NCI-H2107 treated with DMSO at 0.1 percent for 48 hours (cell line): ENCODE measurements at regions not wholly inside any gene's neighbourhood (a gene's known extent, or its start where the extent isn't known, plus 50 kb on each side); places are given as distances from the start of the nearest gene placed in this dataset.

Experiments used
- DNase-seq: peaks from one replicate; lab custom pipeline; 2025; ENCODE audit not compliant: unreplicated experiment; lab: John Stamatoyannopoulos, UW

DNA sequence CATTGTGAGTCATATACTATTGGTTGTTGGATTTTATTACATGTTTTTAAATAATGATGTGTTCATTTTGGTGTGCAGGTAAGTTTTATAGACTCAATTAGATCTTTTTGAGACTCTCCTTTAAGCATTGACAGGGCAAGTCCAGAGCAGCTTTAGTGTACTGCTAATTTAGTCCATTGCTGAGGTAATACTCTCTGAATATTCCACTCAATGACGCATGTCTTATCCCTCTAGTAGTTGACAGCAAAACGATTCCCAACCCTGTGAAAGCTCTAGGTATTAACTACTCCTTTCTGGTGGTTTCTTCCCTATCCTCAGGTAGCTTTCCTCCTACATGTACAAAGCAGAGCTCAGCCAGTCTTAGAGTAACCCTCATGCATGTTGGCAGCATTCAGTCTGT is 373.5 kb upstream of the MAP3K7 start:
- no peak for DNase-seq

DNA sequence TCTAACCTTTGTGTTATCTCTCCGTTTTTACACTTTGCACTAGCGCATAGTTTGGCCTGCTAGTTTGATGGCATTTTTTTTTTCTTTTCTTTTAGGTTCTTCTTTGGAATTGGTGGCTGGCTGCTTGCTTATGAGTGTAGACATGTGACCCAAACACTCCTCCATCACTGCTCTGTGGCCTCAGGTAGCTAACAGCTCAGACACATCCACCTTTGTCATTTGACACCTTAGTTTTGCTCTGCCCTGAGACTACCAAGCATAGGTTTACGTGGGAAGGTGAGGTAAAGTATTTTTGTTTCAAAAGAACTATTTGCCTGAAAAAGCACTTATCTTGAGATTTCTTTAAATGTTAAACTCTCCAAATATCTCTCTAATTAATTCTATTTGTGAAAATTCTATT is 368.4 kb upstream of the MAP3K7 start:
- DNase-seq: no peak

DNA sequence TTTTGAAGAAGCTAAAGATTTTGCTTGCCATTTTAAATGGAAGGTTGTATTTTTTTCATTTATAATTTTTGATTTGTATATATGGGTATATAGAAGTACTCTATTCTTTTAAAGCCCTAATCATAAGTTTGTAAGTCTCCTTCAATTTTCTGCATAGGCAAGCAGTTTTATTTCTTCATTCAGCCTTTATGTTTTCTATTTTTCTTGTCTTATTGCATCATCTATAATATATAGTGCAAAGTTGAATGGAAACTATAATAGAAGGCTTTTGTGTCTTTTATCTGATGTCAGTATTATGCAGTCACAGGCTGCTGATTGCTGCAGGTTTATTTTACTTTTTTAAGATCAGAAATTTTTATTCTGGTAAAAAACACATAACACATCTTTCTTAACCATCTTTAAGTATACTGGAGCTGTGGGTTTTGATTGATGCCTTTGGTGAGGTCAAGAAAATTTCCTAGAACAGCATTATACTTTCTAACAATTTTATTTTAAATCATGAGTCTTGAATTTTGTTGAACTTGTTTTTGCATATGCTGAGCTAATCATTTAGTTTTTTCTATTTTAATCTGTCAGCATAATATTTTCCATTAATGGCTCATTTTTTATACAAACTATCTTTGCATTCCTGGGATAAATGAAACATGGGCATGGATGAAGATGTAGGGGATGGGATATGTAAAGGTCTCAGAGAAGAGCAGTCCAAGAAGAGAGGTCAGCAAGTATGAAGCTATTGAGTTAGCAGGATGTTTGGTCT is 366.7 kb upstream of the MAP3K7 start:
- DNase-seq: no peak

DNA sequence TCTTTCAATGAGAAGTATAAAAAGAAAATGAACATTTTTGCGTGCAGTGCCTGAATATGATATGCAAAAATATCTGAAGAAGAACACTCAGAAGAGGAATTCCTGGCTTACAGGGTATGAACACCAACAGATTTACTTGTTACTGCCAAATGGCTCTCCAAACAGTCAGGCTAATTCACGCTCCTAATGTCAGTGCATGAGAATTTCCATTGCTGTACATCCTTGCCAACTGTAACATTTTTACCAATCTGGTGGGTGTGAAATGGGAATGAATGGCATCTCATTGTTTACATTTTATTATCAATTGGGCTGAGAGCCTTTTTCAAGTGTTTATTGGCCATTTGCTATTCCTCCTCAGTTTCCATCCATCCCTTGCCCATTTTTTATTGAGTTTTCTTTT is 365.3 kb upstream of the MAP3K7 start:
- no peak for DNase-seq

DNA sequence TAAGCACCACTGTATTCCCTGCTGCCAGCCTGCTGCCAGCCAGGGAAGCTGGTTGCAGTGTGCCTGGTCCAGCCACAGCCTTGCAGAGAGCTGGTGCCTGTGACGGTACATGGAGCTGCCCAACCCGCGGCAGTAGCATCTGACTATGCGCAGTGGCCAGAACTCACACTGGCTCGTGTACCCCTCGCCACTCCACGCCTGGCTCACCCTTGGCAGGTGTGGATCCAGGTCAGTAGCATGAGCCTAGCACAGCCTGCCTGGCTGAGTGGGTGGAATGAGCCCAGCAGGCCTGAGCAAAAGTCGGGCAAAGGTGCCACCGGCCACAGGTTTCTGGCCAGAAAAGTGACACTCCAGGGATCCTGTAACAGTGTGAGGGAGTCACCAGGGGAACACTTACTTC is 361.7 kb upstream of the MAP3K7 start:
- no peak for DNase-seq

DNA sequence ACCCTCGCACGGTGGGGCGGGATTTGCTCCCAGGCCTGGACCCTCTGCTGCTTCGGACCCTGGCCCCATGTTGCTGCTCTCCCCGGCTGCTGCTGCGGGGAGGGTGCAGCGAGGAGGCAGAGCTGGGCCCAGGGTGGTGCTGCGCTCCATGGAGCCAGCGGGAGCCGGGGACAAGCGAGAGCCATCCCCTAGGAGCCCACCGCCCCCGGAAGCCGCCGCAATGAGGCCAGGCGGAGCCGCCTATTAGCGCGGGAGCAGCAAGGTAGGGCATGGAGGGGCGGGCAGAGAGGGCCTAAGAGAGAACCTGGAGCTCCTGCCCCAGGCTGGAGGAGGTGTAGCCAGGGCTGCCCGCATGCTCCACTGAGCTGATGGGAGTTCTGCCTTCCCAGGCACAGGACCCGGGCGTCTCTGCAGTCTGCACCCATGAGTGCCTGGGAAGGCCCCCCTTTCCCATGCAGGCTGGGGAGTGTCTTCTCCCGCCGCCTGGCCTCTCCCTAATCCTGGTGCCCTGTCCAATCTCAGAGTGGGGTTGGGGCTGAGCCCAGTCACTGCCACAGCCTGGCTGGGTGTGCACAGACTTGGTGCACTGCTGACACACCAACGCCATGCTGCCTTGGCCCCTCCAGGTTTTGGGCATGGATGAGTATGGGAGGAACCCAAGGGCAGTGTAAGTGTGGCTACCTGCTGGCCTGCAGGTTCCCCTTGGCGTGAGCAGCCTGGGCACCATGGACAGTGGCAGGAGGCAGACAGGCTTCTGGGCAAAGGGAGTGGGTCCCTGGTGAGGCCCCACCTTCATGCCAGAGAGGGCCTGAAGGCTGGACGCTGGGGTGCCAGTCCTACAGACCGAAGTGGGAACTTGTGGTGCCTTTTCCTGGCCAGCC is 360.6 kb upstream of the MAP3K7 start:
- no peak for DNase-seq

DNA sequence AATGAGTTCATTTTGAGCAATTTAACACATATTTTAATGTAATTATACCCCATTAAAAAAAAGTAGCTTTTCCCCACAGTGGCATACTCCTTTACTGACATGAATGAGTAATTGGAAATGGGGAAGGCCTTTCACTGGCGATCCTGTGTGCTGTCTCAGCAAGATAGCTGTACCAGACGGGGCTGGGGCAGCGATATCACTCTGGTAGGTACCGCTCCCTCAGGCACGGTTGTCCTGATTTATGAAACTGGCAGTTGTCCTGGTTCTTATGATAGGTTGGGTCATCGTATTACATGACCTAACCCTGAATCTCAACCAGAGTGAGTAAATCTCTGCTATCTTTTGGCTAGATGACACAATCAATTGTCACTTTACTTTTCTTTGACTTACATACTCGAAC is 355.0 kb upstream of the MAP3K7 start:
- no peak for DNase-seq

DNA sequence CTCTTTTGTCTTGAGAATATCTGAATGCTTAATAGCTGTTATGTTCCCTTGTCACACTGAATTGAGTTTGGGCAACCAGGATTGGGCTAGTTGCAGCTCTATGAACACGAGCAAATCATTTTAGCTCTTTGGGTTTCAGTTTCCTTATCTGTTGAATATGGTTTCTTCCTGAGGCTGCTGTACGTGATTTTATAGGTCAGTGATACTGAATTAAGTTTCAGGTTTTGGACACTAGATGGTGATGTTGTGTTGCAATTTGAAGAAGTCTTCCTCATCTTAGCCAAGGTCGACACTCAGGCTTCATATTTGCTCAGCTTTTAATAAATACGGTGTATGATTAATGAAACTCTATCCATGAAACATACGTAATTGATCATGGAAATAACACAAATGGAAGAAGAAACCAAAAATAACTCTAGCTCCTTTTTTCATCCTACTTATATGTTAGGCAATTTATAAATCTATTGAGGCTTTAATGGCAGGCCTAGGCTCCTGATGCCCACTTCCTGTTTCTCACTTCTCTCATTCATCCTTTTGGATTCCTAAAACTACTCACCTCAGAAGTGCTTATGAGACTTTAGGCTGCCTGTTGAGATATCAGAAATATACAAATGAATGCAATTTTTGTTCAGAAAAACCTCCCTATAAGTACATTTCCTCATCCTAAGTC is 354.1 kb upstream of the MAP3K7 start:
- peak; percentile 74 for DNase-seq

DNA sequence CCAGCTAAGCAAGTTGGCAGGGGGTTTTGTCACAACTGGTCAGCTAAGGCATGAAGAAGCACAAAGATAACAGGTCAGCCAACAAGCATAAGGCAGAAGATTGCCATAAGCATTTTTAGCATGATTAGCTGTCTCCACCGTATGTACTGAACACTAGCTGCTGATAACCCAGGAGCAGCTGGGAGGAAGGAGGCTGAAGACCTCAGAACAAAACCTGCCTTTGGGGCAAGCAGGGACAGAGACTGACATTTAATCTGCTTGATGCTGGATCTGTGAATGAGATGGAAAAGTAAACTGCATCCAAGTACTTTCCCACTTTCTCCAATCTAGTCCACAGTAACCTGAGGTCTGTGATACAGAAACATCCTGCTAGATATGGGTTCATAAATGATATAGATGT is 353.0 kb upstream of the MAP3K7 start:
- no peak for DNase-seq

DNA sequence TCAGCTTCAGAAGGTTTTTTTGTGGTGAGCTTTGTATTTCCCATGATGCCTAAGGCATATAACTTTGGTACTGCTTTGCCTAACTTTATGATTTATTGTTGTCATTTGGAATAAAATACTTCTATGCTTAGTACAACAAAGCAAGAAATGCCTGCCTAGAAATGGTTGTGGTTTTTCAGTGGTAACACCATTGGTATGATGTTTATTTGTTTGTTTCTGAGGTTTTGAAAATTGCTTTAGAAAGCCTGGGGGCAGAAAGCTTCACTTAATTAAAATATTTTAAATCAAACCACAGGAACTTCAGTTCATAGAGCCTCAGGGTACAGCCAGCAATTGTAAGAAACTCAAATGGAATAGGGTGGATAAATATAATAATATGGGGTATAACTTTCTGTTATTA is 351.2 kb upstream of the MAP3K7 start:
- DNase-seq: no peak

DNA sequence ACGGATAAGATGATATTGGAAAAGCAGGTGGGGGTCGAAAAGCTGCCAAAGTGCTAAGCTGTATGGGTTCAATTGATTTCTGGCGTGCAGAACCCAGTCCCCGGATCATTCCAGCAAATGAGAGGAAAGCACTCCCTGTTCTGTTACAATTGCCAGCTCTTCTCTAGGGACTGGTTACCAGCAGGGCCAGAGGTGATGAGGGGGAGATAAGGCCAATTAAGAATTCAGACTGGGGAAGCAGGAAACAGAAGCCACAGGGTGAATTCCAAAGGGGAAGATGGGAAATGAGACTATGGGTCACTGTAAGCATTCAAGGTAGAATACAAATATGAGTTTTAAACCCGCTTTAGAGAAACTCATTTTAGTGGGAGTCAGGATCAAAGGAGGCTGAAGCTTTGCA is 349.4 kb upstream of the MAP3K7 start:
- no peak for DNase-seq

DNA sequence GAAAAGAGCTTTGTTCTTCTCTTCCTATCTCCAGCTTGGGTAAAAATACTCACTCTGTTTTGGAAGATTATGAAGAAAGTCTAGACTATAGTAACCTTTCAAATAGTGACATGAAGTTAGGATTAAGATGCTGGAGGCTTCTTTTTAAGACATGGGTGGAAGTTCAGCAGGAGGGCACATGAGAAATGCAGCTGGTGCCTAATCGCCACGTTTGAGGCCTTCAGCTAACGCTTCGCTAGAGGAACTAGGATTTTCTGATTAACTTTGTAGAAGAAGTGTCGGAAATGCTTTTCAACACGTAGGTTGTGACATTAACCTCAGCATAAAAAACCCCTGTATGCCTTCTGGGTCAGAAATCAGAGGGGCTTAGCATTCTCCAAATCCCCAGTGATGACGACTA is 348.1 kb upstream of the MAP3K7 start:
- no peak for DNase-seq

DNA sequence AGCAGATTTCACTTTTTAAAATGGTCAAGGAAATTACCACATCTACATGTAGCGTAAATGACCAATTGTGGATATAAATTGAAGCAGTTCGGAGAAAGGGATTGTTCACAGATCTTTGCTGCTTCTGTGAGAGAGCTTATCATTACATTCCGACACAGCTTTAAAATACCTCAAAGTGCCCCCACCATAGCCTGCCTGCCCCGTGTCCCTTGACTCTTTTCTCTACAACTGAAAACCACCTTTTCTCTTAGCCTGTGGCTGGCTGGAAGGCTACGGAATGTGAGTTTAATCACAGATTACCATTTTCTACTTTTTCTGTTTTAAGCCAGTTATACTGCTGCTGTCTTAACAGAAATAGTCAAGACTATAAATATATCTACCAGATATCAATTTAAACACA is 347.2 kb upstream of the MAP3K7 start:
- DNase-seq: no peak

DNA sequence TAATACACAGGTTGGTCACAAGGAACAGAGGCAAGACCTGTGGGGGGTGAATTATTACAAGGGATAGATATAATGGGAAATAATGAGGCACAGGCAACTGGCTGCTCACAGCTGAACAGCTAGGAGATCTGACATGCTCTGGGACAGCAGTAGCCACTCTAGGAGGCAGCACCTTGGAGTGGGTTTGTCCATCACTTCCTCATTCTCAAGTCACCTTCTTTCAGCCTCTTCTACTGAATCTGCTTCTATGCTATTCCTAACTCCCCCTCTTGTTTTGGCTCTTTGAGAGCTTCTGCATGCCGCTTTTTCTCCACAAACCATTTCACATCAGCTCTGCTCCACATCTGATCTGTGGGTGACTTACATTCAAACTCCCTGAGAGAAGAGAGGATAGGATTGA is 345.5 kb upstream of the MAP3K7 start:
- DNase-seq: no peak

DNA sequence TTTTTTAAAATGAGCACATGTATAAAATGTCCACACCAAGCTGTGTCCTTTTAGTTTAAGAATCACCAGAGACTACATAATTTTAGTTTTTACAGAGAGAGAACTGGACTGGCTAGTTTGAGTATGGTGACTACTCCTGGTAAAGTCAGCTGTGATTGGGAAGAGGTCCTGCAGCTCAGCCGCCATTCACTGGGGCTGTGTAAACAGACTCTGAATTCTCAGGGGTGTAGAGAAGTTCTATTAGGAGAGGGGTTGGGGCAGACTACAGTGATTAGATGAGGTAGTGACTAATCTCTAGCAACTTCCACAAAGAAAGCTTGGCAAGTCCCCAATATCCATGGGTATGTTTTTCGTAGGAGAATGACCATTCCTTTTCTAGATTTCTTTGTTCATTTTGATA is 341.2 kb upstream of the MAP3K7 start:
- no peak for DNase-seq

DNA sequence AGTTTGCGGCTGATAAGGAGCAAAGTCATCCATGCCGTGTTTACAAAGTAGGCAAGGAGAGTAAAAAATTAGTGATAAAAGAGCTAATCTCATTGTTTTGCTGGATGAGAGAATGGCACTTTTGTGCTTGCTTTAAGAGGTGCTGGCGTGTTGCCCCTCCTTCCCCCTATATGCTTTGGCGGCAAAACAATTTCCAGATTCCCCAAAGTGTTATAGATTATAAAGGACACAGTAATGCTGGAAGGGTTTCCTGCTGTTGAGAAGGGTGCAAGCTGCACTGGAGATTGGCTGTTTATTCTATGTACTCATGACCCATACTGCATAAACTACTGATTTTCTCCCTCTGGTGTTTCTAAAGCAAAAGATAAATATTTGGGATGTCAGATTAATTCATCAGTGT is 338.9 kb upstream of the MAP3K7 start:
- DNase-seq: no peak

DNA sequence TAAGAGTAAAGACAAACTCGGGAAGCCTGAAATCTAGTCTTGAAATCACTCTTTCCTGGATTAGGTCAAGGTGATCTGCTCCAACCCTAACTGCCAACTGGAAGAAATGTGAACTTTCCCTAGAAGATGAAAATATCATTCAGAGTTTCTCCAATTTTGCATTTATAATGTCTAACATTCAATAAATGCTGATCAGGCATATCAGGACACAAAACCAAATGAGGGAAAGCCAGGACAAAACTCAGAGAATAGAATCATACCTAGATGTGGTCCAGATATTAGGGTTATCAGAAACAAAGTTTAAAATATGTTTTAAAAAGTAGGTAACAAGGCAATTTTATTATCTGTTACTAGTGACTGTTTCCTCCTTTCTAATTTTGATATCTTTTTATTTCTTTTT is 335.5 kb upstream of the MAP3K7 start:
- DNase-seq: no peak

DNA sequence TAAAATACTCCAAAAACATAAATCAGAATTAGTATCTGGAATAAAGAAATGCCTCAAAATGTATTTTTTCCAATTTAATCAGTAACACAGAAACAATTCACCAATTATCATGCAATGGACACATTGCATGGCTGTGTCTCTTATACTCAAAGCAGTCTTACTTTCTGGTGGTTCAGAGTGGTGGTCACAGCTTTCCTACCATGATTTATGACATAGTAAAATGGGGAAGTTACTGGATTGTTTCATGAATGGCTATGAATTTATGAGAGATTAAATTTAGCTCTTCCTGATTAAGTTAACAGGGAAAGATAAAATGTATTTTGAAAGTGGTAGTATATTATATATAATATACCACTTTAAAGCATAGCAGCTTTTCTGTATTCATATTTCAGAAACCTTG is 331.5 kb upstream of the MAP3K7 start:
- DNase-seq: no peak

DNA sequence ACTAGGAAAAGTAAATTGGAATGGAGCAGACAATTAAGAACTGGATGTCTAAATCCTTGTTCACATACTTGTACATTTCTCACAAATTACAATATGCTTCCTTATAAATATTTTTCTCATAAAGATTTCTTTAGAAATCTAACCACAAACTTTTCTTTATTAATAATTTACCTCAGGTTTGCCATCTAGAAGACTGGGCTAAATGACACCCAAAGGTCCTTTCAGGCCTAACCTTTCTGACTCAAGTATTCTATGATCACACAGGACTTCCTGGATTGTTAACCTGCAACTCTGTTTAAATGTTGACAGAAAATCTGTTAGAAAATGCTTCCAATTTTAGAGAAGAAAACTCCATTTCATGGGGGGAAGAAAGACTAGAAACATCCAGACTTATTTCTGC is 330.5 kb upstream of the MAP3K7 start:
- DNase-seq: no peak

DNA sequence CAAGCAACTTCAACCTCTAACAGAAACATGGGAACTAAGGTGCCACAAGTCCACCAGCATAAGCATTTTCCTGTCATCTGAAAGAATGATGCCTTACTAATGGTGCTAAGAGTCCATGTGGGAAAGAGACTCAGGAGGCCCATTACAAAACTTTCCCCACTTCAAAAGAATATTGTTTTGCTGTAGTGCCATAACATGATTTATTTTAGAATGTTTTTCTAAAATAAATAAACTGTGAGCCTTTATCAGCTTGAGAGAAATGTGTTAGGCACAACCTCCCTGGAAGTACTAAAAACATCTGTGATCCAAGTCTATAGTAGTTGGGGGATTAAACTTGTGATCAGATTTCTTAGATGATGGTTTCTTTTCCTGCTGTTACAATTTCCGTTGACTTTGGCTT is 330.1 kb upstream of the MAP3K7 start:
- no peak for DNase-seq

DNA sequence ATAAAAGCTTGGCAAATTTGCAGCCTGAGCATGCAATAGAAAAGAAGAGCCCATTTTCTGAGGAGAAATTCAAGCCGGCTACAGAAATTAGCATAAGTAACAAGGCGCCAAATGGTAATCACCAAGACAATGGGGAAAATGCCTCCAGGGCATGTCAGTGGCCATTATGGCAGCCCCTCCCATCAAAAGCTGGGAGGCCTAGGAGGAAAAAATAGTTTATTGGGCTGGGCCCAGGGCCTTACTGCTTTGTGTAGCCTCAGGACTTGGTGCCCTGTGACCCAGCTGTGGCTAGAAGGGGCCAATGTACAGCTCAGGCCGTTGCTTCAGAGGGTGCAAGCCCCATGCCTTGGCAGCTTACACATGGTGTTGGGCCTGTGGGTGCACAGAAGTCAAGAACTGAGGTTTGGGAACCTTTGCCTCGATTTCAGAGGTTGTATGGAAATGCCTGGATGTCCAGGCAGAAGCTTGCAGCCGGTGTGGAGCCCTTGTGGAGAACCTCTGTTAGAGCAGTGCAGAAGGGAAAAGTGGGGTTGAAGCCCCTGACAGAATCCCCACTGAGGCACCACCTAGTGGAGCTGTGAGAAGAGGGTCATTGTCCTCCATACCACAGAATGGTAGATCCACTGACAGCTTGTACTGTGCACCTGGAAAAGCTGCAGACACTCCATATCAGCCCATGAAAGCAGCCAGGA is 328.5 kb upstream of the MAP3K7 start:
- no peak for DNase-seq
